ENCODE measurements at regions not wholly inside any gene's neighbourhood (a gene's known extent, or its start where the extent isn't known, plus 50 kb on each side); places are given as distances from the start of the nearest gene placed in this dataset.

DNA sequence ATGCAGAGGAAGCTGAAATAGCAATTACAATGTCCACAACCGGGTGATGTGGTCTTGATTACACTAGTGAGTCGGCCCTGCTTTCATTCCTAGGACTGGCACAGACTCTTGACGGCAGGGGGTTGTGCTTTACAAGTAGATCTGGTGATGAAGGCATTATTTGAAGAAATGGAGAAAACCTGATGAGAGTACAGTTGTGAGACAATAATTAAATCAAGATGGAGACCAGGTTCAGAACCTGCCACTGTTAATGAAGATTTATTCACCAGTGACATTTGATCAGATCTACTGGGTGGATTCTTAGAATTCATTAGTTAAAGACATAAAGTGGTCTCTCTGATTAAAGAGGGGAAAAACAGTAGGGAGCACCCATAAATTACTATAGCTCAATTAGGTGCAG lies 747.2 kb downstream of the STPG2 start:
- no peaks in the 10 kb centered on the region for H3K9me3 ChIP-seq (replicated peaks; ENCODE audit: control insufficient read depth, insufficient read depth, low read length)
- no peaks in the 10 kb centered on the region for H3K27me3 ChIP-seq (ENCODE audit: control insufficient read depth in 2 of 2, insufficient read depth in 2 of 2, low read length in 2 of 2)
- POLR2A ChIA-PET: no interaction called here
- H3K9ac ChIP-seq (replicated peaks; ENCODE audit: extremely low read depth, insufficient read depth, low read length): no peak overlapping the region
- H3K4me2 ChIP-seq (ENCODE audit: insufficient read depth, low read length): no peak overlapping the region
- dilution Hi-C loops (cut with MboI; ENCODE audit: extremely low pct_ligation_motif_present, low sequenced_read_pairs) (no loop called here), intact Hi-C loops (cut with micrococcal nuclease) (no loop called here)
- H3K4me1 ChIP-seq (ENCODE audit: control insufficient read depth, extremely low read depth, insufficient read depth, low read length): no peaks in the 10 kb centered on the region
- TF ChIP-seq POLR2A (IDR thresholded peaks at IDR 0.05; ENCODE audit: low read depth, low read length): no peak
- no peak for TF ChIP-seq EZH2 (IDR thresholded peaks at IDR 0.05; ENCODE audit: borderline replicate concordance, low read depth, low read length, severe bottlenecking)
- TF ChIP-seq MYC (IDR thresholded peaks at IDR 0.05; ENCODE audit: low read depth, low read length): no peak
- no peak for TF ChIP-seq GATA2 (IDR thresholded peaks at IDR 0.05; ENCODE audit: insufficient read depth, insufficient read length, low read depth, low read length)
- TF ChIP-seq JUN (IDR thresholded peaks at IDR 0.05; ENCODE audit: borderline replicate concordance, insufficient read depth, insufficient read length, low read depth): no peak
- no peak for TF ChIP-seq FOS (IDR thresholded peaks at IDR 0.05; ENCODE audit: borderline replicate concordance, insufficient read depth, low read length)
- TF ChIP-seq, protein P1, sequence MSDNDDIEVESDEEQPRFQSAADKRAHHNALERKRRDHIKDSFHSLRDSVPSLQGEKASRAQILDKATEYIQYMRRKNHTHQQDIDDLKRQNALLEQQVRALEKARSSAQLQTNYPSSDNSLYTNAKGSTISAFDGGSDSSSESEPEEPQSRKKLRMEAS (IDR thresholded peaks at IDR 0.05; ENCODE audit: insufficient read depth, insufficient read length): no peak
- TF ChIP-seq POLR2AphosphoS5 (IDR thresholded peaks at IDR 0.05; ENCODE audit: insufficient read depth, low read depth, low read length): no peak
- no TSS peak for BruUV-seq (replicated peaks)
- no peaks in the 10 kb centered on the region for H3K9me1 ChIP-seq (replicated peaks; ENCODE audit: control insufficient read depth, extremely low read depth, insufficient read depth, low read length)
- no peak overlapping the region for H2AFZ ChIP-seq (ENCODE audit: low read depth, low read length)
- no peak overlapping the region for H3K27ac ChIP-seq (ENCODE audit: insufficient read depth, low read depth, low read length)
- no peak overlapping the region for H3K4me3 ChIP-seq (replicated peaks in 1 of 3; ENCODE audit: insufficient read depth in 1 of 3, low read depth in 1 of 3, low read length in 3 of 3)
- no peaks in the 10 kb centered on the region for H4K20me1 ChIP-seq (replicated peaks; ENCODE audit: control insufficient read depth, extremely low read depth, insufficient read depth, low read length)
- DNase-seq (ENCODE audit: low read depth, low spot score) (no peak), FAIRE-seq (no peak)
- H3K36me3 ChIP-seq (ENCODE audit: control insufficient read depth in 2 of 2, extremely low read depth in 1 of 2, insufficient read depth in 2 of 2, low read length in 2 of 2): no peaks in the 10 kb centered on the region
- H3K79me2 ChIP-seq (ENCODE audit: control insufficient read depth, insufficient read depth, low read length): no peaks in the 10 kb centered on the region
- CTCF ChIA-PET: no interaction called here

DNA sequence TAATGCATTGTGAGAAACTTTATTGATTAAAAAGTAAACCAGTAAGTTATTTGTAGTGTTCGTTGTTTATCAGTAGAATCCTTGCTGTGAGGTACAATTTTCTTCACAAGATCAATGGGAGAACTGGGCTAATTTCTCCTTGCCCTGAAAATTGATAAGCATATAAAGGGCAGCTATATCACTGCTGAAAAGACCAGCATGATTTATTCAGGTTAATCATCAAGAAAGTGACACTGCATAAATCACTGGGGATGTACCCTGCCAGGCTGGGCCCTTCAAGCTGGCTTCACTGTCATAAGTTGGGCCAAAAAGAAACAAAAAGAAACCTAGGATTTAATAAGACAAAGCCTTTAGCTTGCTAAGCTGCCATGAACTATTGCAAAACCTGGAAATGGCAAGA lies 746.7 kb downstream of the STPG2 start:
- BruUV-seq (replicated peaks): no TSS peak
- H3K4me2 ChIP-seq (ENCODE audit: insufficient read depth, low read length): no peak overlapping the region
- intact Hi-C loops (cut with micrococcal nuclease): no loop called here
- CTCF ChIA-PET: no interaction called here
- dilution Hi-C loops (cut with MboI; ENCODE audit: extremely low pct_ligation_motif_present, low sequenced_read_pairs): no loop called here
- no peaks in the 10 kb centered on the region for H3K79me2 ChIP-seq (ENCODE audit: control insufficient read depth, insufficient read depth, low read length)
- TF ChIP-seq MYC (IDR thresholded peaks at IDR 0.05; ENCODE audit: low read depth, low read length) (no peak), POLR2A (IDR thresholded peaks at IDR 0.05; ENCODE audit: low read depth, low read length) (no peak), EZH2 (IDR thresholded peaks at IDR 0.05; ENCODE audit: borderline replicate concordance, low read depth, low read length, severe bottlenecking) (no peak), JUN (IDR thresholded peaks at IDR 0.05; ENCODE audit: borderline replicate concordance, insufficient read depth, insufficient read length, low read depth) (no peak), GATA2 (IDR thresholded peaks at IDR 0.05; ENCODE audit: insufficient read depth, insufficient read length, low read depth, low read length) (no peak), CTCF (IDR thresholded peaks at IDR 0.05; ENCODE audit: extremely low read depth in 1 of 2, insufficient read depth in 1 of 2, low read depth in 1 of 2, low read length in 2 of 2) (no peak), FOS (IDR thresholded peaks at IDR 0.05; ENCODE audit: borderline replicate concordance, insufficient read depth, low read length) (no peak), POLR2AphosphoS5 (IDR thresholded peaks at IDR 0.05; ENCODE audit: insufficient read depth, low read depth, low read length) (no peak)
- TF ChIP-seq, protein P1 (IDR thresholded peaks at IDR 0.05; ENCODE audit: insufficient read depth, insufficient read length): no peak
- no peak overlapping the region for H3K9ac ChIP-seq (replicated peaks; ENCODE audit: extremely low read depth, insufficient read depth, low read length)
- no peak overlapping the region for H2AFZ ChIP-seq (ENCODE audit: low read depth, low read length)
- H3K36me3 ChIP-seq (ENCODE audit: control insufficient read depth in 2 of 2, extremely low read depth in 1 of 2, insufficient read depth in 2 of 2, low read length in 2 of 2): no peaks in the 10 kb centered on the region
- H3K4me3 ChIP-seq (replicated peaks in 1 of 3; ENCODE audit: insufficient read depth in 1 of 3, low read depth in 1 of 3, low read length in 3 of 3): no peak overlapping the region
- H4K20me1 ChIP-seq (replicated peaks; ENCODE audit: control insufficient read depth, extremely low read depth, insufficient read depth, low read length): no peaks in the 10 kb centered on the region
- H3K27ac ChIP-seq (ENCODE audit: insufficient read depth, low read depth, low read length): no peak overlapping the region
- no peaks in the 10 kb centered on the region for H3K9me1 ChIP-seq (replicated peaks; ENCODE audit: control insufficient read depth, extremely low read depth, insufficient read depth, low read length)
- no peak for FAIRE-seq
- H3K9me3 ChIP-seq (replicated peaks; ENCODE audit: control insufficient read depth, insufficient read depth, low read length): no peaks in the 10 kb centered on the region
- no peaks in the 10 kb centered on the region for H3K4me1 ChIP-seq (ENCODE audit: control insufficient read depth, extremely low read depth, insufficient read depth, low read length)
- no peaks in the 10 kb centered on the region for H3K27me3 ChIP-seq (ENCODE audit: control insufficient read depth in 2 of 2, insufficient read depth in 2 of 2, low read length in 2 of 2)
- POLR2A ChIA-PET: no interaction called here
- DNase-seq (ENCODE audit: low read depth, low spot score): no peak
